OCI-LY7 (cell line): ENCODE measurements at regions not wholly inside any gene's neighbourhood (a gene's known extent, or its start where the extent isn't known, plus 50 kb on each side); places are given as distances from the start of the nearest gene placed in this dataset.

Source experiments
- EZH2phosphoT487 ChIP-seq: fragments of 200-600 bp; sonication (generic); IDR thresholded peaks from 2 replicates; pipeline ENCODE4 v1.6.1; 2018; ENCODE audit warnings: low read depth, borderline replicate concordance, mild to moderate bottlenecking, mixed run types, antibody characterized with exemption, low read length, moderate library complexity, mixed read lengths
- TF ChIP-seq, protein P1 (sequence below): fragments of 200-600 bp; sonication (generic); conservative IDR thresholded peaks from 2 replicates; pipeline ENCODE4 v1.5.1; 2014; ENCODE audit warnings: mild to moderate bottlenecking, antibody characterized with exemption, low read length, moderate library complexity, mixed read lengths

DNA sequence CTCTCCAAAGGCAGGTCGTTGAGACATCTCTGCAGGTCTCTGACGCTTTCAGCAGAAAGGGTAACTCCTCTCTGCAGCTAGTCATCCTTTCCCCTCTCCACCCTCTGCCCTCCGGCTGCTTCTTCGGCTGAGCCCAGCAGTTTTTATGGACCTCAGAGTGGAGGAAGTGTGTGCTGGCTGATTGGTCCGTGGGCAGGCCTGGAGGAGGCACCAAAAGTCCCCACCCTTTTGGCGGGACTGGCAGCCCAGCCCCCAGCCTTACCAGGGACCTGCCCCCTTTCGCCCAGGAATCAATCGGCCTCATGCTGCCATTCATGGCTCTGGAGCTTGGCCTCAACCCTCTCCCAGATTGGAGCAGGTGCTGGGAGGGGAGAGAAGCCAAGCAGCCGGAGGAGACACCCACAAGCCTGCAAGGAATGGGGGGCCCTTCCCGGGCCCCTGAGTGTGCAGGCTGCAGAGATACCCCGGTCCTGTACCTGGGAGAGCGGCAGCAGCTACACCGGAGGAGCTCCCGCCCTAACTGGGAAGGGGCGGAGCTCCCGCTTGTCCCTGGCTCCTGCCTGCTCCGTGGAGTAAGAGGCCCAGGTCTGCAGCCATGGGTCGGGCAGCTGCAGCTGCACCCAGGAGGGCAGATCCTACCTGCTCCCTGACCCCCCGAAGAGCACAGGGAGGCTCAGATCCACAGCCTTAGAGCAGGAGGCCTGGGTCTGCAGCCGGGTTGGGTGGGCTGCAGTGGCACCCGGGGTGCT is 170.3 kb upstream of the SOX4 start:
- TF ChIP-seq, protein P1, sequence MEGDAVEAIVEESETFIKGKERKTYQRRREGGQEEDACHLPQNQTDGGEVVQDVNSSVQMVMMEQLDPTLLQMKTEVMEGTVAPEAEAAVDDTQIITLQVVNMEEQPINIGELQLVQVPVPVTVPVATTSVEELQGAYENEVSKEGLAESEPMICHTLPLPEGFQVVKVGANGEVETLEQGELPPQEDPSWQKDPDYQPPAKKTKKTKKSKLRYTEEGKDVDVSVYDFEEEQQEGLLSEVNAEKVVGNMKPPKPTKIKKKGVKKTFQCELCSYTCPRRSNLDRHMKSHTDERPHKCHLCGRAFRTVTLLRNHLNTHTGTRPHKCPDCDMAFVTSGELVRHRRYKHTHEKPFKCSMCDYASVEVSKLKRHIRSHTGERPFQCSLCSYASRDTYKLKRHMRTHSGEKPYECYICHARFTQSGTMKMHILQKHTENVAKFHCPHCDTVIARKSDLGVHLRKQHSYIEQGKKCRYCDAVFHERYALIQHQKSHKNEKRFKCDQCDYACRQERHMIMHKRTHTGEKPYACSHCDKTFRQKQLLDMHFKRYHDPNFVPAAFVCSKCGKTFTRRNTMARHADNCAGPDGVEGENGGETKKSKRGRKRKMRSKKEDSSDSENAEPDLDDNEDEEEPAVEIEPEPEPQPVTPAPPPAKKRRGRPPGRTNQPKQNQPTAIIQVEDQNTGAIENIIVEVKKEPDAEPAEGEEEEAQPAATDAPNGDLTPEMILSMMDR = no peak
- TF ChIP-seq EZH2phosphoT487 = no peak
